Stimulated activated CD4-positive, alpha-beta T cell treated with anti-CD3 and anti-CD28 coated beads, Interleukin-12 subunit alpha, Interleukin-12 subunit beta, amount 100 ng/mL, for 4 hours (primary cell): ENCODE measurements at regions not wholly inside any gene's neighbourhood (a gene's known extent, or its start where the extent isn't known, plus 50 kb on each side); places are given as distances from the start of the nearest gene placed in this dataset.

Experiments
- DNase-seq: peaks from one replicate; pipeline ENCODE4 v3.0.0-alpha.2; 2020

DNA sequence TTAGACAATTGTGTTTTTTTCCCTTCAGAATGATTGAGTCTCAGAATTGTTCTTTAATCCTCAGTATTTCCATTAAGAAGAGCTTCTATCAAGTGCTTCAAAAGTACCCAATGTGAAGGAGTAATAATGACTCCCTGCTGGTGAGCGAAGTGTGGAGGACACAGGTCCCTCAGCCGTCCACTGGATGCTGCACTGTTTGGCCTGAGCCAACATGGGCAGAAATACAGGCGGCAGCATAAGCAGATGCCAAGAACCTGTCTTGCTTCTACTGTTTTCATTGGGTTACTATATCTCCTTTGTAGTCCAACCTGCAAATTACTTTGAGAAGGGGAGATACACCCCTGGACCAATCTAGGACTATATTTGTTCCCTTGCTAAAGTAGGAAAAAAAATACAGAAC is 55.3 kb upstream of the DPH5 start:
- DNase-seq, result no peak

DNA sequence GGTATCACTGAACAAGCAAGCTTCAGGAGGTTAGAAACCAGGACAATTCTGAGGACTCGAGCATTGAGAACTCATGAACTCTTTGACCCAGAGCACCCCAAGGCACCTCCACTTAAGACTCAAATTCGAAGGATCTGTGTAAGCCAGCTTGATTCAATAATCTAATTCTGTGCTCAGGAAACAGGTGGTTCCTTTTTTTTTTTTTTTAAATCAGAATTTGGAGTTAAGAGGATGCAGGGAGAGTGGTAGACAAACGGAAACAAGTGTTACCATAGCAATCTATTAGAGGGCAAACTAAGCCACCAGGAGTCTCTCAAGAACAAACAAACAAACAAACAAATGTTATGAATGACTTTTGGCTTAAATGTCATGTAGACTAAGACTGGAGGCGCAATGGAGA is 53.8 kb upstream of the DPH5 start:
- no peak for DNase-seq

DNA sequence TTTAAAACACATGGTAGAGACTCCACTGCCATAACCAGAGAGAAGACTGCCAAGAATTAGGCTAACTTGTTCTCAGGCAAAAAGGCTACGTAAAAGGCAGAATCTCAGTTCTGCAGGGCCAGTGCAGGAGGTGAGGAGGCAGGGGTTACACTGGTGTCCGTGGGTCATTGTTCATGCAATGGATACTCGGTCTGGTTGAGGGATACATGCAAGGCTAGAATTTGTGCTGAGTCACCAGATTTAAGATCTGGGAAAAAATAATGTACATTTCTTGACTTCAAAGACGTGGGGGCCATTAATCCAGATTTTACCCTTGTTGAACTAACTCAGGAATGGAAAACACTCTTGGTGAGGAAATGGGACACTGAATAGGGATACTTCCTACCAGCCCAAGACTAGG is 52.3 kb upstream of the DPH5 start:
- DNase-seq, result no peak

DNA sequence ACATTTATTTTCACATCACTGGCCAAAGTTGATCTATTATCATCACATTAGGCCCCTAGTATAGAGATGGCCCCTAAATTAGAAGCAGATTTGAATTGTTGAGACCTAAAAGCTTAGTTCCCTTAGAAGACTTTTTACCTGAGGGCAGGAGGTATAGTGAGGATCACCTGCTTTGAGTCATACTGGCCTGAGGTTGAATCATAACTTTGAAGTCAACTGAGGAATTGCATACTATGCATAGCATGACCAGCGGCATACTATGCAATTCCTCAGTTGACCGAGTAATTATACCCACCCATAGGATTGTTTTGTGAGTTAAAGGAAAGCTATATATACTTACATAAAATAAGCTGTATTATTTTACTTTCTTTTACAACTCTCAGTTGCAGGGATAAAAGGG is 50.3 kb upstream of the DPH5 start:
- DNase-seq, result no peak
